ENCODE measurements at regions not wholly inside any gene's neighbourhood (a gene's known extent, or its start where the extent isn't known, plus 50 kb on each side); places are given as distances from the start of the nearest gene placed in this dataset.

DNA sequence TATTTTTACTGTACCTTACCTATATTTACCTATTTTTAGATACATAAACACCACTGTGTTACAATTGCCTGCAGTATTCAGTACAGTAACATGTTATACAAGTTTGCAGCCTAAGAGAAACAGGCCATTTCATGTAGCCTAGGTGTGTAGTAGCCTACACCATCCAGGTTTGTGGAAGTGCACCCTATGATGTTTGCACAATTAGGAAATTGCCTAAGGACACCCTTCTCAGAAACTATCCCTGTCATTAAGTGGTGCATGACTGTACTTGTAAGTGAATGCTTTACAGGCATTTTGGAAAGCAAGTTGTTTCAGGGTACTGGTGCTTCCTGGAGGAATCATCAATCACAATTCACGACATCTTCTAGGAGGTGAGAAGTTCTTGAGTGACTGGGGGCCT lies 991.8 kb upstream of the SLIT2 start:
- TF ChIP-seq POLR2A (IDR thresholded peaks at IDR 0.05): no peak
- TF ChIP-seq, protein P1, sequence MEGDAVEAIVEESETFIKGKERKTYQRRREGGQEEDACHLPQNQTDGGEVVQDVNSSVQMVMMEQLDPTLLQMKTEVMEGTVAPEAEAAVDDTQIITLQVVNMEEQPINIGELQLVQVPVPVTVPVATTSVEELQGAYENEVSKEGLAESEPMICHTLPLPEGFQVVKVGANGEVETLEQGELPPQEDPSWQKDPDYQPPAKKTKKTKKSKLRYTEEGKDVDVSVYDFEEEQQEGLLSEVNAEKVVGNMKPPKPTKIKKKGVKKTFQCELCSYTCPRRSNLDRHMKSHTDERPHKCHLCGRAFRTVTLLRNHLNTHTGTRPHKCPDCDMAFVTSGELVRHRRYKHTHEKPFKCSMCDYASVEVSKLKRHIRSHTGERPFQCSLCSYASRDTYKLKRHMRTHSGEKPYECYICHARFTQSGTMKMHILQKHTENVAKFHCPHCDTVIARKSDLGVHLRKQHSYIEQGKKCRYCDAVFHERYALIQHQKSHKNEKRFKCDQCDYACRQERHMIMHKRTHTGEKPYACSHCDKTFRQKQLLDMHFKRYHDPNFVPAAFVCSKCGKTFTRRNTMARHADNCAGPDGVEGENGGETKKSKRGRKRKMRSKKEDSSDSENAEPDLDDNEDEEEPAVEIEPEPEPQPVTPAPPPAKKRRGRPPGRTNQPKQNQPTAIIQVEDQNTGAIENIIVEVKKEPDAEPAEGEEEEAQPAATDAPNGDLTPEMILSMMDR (IDR thresholded peaks at IDR 0.05): no peak

Measured in adrenal gland (tissue), 5 donors.